ENCODE measurements at regions not wholly inside any gene's neighbourhood (a gene's known extent, or its start where the extent isn't known, plus 50 kb on each side); places are given as distances from the start of the nearest gene placed in this dataset.

DNA sequence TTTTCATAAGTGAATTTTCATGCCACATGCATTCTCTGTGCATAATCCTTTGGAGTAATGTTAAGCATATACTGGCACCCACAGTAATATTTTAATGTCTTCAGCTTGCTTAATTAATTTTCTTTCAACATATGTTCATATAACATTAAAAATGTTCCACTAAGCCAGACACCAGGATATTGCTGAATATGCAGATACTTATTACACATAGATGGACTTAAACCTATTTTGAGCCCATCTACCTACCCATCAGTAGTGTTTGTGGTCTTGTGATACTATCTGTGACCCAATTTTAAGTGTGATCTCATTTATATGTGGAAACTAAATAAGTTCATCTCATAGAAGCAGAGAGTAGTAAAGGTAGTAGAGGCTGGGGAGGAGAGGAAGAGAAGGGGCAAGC lies 379.5 kb upstream of the JAG1 start:
- TF ChIP-seq GATA3 (IDR thresholded peaks at IDR 0.05; ENCODE audit: low read depth, low read length) (no peak), GATA2 (IDR thresholded peaks at IDR 0.05; ENCODE audit: low read depth, low read length) (no peak)

All from SH-SY5Y (cell line).